Limb (tissue), 2 donors: ENCODE measurements at regions not wholly inside any gene's neighbourhood (a gene's known extent, or its start where the extent isn't known, plus 50 kb on each side); places are given as distances from the start of the nearest gene placed in this dataset.
"Not testable (repeated sequence)": the region's sequence is repeated elsewhere in the genome, so short reads cannot be mapped to it uniquely, and the experiment has no call there.

Experiments
- DNase-seq, 2 donors: peaks; one replicate each; pipeline ENCODE4 v3.0.0-alpha.2; 2016; ENCODE audit errors: extremely low spot score in 2 of 2

DNA sequence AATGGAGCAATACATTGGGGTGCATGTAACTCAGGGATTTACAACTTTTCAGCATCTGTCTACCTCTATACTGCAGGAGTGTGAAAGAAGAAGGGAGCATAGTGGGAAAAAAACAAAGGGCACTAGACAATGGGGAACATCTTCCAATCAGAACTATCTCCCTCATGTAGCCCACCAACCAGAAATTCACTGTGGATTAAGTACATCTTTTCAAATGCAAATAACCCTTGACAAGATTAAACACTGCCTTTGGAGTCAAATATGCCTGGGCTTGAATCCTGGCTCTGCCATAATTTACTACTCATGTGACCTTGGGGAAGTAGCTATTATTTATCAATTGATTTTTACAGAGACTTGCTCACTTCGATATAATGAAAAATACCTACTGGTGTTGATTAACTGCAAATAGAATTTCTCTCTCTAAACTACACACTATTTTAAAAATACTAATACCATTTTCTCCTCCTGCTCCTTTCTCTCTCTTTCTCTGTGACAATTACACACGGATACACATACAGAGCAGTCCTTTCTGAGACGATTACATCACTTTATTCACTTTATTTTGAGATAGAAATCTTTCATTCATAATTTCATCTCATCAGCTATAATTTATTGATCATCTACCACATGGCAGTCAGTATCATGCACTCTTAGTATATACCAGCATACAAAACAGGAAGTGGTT lies 783.7 kb downstream of the FRK start:
- no peak for DNase-seq

DNA sequence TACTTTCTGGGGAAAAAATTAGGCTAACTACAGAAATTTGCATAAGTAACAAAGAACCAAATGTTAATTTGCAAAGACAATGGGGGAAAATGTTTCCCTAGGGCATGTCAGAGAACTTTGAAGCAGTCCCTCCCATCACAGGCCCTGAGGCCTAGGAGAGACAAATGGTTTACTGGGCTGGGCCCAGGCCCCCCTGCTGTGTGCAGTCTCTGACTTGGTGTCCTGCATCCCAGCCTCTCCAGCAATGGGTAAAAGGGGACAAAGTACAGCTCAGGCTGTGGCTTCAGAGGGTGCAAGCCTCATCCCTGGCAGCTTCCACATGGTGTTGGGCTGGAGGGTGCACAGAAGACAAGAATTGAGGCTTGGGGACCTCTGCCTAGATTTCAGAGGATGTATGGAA lies 788.4 kb downstream of the FRK start:
- no peak for DNase-seq

DNA sequence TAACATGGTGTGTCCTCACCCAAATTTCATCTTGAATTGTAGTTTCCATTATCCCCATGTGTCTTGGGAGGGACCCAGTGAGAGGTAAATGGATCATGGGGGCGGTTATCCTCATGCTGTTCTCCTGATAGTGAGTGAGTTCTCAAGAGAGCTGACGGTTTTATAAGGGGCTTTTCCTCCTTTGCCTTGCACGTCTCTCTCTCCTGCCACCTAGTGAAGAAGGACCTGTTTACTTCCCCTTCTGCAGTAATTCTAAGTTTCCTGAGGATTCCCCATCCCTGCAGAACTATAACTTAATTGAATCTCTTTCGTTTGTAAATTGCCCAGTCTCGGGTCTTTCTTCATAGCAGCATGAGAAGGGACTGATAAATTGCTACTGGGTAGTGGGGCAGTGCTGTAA lies 789.3 kb downstream of the FRK start:
- DNase-seq, result no peak

DNA sequence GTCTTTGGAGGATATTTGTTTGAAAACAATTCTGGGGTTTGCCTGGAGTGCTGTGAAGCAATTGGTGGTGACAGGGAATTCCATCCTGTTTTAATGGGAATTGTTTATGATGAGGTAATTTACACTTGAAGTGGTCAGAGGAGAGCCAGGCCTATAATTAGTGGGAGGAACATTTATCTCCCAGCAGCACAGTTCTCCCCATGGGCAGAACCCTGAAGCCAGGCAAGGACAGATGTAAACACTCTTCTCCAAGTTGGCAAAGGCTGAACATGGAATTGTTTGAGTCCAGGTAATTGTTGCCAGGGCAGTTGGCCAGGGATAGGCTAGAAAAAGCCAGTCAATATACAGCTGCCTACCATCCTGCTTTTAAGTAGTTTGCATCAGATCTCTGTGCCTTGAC lies 789.7 kb downstream of the FRK start:
- no peak for DNase-seq

DNA sequence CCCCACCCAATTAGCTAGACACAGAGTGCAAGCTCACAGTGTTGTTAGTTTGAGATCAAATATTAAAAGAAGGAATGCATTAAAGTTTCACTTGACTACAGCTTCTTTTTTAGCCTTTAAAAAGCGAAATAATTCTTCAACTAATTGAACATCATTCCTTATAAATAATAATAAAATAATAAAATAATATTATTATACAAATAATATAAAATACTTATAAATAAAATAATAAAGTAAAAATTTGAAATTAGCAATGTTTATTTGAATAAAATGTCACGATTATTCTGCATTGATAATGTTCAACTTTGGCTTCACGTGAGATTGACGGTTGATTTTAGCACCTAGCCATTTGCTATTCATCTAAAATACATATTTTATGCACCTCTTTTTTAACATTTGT lies 819.3 kb downstream of the FRK start:
- no peak for DNase-seq

DNA sequence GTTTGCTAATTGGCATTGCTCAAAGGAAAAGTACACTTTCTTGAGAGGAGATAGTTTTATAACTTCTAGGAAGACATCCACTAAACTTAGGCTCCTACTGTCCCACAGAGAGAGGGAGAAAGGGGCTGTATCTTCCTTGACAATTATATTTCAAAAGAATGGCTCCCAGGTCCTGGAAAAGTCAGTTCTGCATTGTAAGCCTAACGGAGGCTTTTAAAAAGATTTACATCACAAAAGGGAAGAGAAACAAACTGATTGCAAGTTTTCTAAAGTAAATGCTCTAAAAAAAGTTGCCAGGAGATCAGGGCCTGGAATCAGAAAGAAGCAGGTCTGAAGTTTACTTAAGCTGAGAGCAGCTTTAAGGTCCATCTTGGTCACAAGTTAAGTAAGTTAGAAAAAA lies 839.5 kb downstream of the FRK start:
- no peak for DNase-seq

DNA sequence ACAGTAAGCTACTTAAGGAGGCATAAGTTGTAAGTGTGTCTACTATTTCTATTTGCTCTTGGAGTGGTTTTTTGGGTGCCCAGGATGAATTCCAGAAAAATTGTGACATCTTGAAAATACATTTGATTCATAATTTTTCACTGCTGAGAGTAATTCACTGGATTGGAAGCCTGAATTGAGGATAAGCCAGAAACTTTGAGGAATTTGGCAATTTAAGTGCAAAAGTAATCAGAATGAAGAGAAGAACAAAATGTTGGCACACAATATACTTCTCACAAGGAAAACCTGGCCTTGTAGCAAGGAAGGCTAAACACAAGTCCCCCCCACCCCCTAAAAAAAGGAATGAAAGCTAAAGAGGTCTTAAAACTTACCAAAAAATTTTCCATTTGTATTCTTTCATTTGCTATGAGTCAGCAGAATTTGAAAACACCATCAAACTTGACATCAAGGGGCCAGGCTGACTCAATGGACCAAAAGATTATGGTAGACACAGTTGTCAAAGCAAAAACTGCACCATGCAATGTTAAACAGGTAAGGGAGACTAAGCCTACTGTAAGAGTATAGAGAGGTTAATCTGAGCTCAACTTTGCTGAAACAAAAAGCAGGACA lies 840.0 kb downstream of the FRK start:
- no peak for DNase-seq

DNA sequence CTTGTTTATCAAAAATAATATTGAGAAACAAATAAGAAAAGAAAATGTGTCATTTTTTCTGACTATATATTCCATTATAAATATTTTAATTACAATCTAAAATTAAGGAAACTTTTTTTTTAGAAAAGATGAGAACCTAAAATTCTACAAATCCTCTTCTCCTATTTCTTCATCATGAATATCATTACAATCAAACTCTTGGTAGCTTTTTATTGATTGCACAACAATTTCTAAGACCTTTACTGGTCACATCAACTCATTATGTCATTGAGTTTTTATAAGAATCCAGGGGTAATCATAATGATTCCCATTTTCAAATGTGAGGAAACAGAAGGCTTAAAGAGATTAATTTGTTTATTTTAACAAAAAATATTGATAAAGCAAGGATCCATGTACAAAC lies 841.0 kb downstream of the FRK start:
- DNase-seq, result no peak

DNA sequence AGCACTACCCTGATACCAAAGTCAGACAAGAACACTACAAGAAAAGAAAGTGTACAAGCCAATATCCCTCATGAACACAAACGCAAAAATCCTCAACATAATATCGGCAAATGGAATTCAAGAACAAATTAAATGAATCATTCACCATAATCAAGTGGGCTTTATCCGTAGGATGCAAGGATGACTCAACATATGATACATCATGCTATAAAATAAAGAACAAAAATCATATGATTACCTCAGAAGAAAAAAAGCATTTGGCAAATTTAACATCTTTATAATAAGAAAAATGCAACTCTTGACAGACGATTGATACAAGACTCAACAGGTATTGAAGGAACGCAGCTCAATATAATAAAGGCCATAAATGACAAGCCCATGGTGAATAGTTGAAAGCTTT lies 843.9 kb downstream of the FRK start:
- DNase-seq, result no peak

DNA sequence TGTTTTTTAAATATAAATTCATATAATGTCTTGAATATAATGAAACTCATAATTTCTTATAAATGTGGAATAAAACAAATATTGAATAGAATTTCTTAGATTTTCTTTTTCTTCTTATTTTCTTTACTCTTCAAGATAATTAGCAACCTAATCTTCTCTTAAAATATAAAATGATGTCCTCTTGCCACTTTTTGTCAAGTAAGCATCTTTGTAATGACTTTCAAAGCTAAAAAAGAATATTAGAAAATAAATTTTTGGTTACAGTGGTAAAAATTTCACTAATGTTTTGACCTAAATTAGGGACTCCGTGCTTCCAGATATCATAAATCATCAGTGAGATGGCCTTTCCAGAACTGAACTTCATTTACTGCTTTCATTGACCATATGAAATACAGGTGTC lies 846.4 kb downstream of the FRK start:
- DNase-seq, result no peak

DNA sequence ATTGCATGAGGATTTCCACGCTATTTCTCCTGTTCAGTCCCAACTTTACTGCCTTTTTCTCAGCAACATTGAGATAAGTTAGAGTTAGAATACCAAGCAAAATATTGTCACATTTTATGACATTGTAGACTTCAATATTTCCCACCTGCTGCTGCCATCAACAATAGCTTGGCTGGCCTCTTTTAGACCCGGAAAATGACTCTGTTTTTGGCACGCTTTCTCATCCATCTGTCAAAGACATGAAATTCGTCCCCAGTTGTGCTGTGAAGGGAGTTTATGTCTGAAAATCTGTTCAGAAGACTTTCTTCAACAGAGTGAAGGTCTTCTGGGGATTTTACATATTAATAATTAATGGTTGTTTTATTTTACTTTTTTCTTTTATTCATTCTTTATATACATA lies 857.3 kb downstream of the FRK start:
- DNase-seq, result peak in 1 of 2 donors; percentile 51

DNA sequence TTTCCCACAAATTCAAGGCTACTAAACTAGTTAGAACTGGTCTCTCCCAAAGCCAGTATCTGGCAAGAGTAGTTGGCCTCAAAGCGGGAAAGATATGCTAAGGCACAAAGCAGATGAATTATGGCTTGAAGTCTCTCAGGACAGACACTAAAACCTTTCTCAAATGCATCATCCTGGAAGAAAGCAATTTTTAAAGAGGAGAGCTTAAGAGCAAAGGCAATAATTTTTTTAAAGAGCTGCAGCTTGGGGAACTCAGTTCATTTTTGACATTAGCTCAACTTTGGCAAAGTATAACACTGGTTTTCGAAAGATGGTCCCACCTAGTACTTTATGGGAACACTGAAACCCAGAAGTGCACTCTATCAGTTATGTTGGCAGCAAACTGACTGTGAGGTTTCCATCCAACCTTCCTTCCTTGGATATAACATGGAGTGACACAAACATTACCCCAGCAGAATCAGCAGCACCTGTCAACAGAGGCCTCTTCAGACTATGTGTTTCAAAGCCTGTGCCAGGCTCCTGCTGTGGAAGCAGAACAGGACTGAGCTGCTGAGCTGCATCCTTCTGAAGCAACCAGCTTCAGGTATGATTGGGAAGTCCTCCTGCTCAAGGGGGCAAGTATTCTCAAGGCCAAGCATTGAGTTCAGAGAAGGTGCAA lies 852.3 kb upstream of the HS3ST5 start:
- peak in 1 of 2 donors; percentile 15 for DNase-seq

DNA sequence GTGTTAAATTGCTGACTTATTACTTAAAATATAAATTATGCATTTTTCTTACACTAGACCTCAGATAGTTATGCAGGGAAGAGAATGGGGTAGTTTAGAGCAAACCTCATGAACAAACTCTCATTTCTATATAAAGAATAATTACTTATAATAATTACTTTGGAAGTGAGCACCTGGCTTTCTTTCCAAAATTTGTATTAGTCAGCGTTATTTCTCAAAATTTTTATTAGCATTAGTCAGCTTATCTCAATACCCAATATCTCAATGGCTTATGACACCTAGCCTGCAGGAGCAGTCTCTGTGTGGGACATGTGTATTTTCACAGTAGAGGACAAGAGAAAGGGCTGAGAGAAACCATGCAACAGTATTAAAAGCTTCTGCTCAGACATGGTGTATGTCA lies 849.2 kb upstream of the HS3ST5 start:
- no peak for DNase-seq

DNA sequence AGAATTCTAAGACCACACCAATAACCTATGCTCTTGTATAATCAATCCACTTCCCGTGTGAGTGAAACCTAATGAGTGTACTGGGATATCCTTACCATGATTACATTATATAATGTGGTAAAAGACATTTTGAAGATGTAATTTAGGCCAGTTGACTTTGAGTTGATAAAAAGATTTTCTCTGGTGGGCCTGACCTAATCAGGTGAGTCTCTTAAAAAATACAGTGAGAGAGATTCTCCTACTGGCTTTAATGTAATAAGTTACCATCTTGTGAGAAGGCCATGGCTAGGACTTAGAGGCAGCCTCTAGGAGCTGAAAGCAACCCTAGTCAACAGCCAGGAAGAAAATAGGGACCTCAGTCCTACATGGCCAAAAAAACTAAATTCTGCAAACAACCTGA lies 847.7 kb upstream of the HS3ST5 start:
- no peak for DNase-seq

DNA sequence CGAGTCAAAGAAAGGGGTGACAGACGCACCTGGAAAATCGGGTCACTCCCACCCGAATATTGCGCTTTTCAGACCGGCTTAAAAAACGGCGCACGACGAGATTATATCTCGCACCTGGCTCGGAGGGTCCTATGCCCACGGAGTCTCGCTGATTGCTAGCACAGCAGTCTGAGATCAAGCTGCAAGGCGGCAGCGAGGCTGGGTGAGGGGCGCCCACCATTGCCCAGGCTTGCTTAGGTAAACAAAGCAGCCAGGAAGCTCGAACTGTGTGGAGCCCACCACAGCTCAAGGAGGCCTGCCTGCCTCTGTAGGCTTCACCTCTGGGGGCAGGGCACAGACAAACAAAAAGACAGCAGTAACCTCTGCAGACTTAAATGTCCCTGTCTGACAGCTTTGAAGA lies 832.6 kb upstream of the HS3ST5 start:
- DNase-seq, result not testable (repeated sequence)

DNA sequence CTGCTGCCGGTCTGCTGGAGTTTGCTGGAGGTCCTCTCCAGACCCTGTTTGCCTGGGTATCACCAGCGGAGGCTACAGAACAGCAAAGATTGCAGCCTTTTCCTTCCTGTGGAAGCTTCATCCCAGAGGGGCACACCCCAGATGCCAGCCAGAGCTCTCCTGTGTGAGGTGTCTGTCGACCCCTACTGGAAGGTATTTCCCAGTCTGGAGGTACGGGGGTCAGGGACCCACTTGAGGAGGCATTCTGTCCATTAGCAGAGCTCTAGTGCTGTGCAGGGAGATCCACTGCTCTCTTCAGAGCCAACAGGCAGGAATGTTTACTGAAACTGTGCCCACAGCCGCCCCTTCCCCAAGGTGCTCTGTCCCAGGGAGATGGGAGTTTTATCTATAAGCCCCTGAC lies 823.1 kb upstream of the HS3ST5 start:
- not testable (repeated sequence) for DNase-seq

DNA sequence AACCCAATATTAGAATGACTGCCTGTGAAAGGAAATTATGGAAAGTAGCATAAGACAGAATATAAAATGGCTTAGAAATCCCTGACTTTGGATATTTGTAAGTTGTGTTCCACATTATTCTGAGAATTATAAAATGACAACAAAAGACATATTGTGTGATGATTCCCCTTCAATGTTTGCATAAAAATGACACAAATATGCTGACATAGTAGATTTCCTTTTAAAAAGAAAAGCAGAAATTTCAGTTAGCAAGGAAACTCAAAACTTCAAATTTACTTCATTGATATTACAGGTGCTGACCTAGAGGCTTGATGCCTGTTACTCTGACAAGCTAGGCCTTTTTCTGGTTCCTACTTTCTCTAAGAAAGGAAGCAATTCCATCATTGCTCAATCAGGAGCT lies 816.9 kb upstream of the HS3ST5 start:
- no peak for DNase-seq

DNA sequence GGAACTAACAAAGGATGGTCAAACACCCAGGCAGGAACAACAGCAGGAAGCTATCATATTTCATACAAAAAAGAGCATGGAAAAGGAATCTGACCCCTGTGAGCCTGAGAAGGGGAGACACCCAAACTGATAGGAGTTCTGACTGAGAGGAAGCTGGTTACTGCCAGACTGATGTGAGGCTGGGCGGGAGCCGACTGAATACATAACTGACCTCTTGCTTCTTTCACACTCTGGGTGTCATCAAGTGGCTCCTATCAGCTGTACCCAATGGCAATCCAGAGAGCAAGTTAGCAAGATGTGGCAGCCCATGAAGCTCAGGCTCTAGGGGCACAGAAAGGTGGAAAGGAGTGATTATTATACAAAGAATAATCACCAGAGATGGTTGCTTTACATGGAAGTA lies 795.1 kb upstream of the HS3ST5 start:
- no peak for DNase-seq

DNA sequence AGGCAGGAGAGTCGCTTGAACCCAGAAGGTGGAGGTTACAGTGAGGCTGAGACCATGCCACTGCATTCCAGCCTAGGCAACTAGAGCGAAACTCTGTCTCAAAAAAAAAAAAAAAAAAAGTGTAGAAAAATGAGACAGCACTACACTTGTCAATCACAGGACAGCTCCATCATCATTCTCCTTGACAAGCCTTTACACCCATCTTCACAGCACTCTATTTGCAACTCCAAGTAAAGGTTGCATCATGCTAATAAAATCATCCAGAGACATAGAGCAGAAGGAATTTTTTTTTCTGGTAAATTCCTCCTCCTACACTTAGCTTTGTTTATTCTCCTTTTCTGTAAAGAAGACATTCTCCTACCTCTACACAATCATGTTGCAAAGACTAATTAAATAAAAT lies 791.0 kb upstream of the HS3ST5 start:
- no peak for DNase-seq

DNA sequence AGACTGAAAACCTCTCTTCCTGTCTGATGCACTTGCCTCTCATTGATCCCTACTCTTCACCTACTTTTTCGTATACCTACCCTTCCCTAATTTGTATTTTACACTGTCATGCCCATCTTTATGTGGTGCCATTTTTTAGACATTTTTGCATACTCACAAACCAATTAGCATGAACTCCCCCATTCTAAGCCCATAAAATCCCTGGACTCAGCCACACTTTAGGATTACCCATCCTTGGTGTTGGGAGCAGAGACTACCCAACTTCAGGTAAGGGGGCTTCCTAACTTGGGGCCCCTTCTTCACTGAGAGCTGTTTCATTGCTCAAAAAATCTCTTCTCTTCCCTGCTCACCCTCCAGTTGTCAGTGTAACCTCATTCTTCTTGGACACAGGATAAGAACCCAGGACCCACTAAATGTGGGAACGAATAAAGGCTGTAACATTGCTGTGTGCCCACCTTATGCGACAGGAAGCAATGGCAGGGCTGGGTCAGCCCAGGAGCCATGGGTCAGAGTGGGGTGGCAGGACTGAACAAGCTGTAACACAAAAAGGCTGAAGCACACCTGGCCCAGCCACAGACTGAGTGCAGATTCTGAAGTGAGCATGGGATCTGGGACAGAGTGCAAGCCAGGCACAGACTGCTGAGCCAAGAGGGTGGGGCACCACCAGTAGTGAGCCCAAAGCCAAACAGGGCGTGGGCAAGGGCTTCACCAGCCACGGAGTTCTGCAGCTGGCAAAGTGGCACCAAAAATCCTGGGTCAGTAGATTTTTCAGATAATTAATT lies 789.1 kb upstream of the HS3ST5 start:
- no peak for DNase-seq

DNA sequence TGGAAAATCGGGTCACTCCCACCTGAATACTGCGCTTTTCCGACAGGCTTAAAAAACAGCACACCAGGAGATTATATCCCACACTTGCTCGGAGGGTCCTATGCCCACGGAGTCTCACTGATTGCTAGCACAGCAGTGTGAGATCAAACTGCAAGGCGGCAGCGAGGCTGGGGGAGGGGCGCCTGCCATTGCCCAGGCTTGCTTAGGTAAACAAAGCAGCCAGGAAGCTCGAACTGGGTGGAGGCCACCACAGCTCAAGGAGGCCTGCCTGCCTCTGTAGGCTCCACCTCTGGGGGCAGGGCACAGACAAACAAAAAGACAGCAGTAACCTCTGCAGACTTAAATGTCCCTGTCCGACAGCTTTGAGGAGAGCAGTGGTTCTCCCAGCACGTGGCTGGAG lies 778.7 kb upstream of the HS3ST5 start:
- DNase-seq, result not testable (repeated sequence)

DNA sequence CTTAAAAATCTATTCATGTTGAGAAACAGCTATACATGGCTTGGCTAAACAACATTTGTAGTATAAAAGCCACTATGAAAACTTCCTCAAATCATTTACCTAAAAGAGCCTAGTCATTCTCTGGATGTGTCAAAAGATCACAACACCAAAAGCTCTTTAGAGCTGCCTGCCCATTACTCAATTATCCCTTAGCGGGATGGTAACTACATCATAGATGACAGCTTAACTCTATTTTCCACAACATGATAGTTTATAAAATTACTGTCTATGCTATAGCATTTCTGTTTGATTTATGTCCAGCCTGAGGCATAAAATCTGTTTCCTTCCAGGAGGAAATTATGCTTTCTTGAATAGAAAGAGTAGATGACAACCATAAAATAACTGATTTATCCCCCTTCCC lies 777.6 kb upstream of the HS3ST5 start:
- DNase-seq, result no peak
